HepG2 (cell line): ENCODE measurements at regions not wholly inside any gene's neighbourhood (a gene's known extent, or its start where the extent isn't known, plus 50 kb on each side); places are given as distances from the start of the nearest gene placed in this dataset.

Experiments used
- ATAC-seq: fragments of 200-7000 bp; cut with Tn5 transposase; 3 replicates; pipeline ENCODE4 v1.9.1; 2020; ENCODE audit warnings: mild to moderate bottlenecking, moderate library complexity
- BruUV-seq: library from RNA; stranded (reverse); fragments of 400-500 nt; replicated peaks from 2 replicates; lab custom pipeline; 2021; lab: Mats Ljungman, UMichigan
- CTCF ChIA-PET: fragments of 300-600 bp; formaldehyde crosslinking; extraction: SDS; loops from one replicate; lab custom pipeline; 2021; ENCODE audit warnings: low total read pairs, inconsistent platforms, low intra/inter-chr PET ratio; lab: Yijun Ruan, JAX
- POLR2A ChIA-PET: fragments of 350-600 bp; sonication (Branson Sonifier 250); formaldehyde crosslinking; loops from one replicate; lab custom pipeline; 2020; ENCODE audit warnings: antibody characterized with exemption, inconsistent platforms; lab: Yijun Ruan, JAX
- DNase-seq: peaks from one replicate; pipeline ENCODE4 v3.0.0-alpha.2; 2015; ENCODE audit warnings: low spot score
- FAIRE-seq: peaks from 3 replicates; lab custom pipeline; 2011; peaks lifted over from hg19 to GRCh38; lab: Jason Lieb, UNC
- H2AFZ ChIP-seq: one replicate; pipeline ENCODE4 v1.6.1; 2011; ENCODE audit warnings: low read length, inconsistent platforms
- H3K27ac ChIP-seq: fragments of 300-600 bp; 3 replicates; pipeline ENCODE4 v1.8.0; 2011; ENCODE audit warnings: mixed run types, mild to moderate bottlenecking, mixed read lengths, low read length, inconsistent platforms; ENCODE audit not compliant: insufficient read depth; ENCODE audit errors: extremely low read length
- H3K27me3 ChIP-seq, 2 experiments: fragments of 200-600 bp in 1 of 2; 2 replicates in 1 of 2; 3 replicates in 1 of 2; pipeline versions ENCODE4 v1.6.0 to v1.8.0; 2011; ENCODE audit warnings: low read length in 2 of 2, mild to moderate bottlenecking in 2 of 2, moderate library complexity in 2 of 2, inconsistent platforms in 1 of 2; ENCODE audit not compliant: insufficient read depth in 2 of 2, control insufficient read depth in 1 of 2
- H3K36me3 ChIP-seq, 2 experiments: fragments of 200-600 bp in 1 of 2; replicated peaks in 1 of 2; 2 replicates in 1 of 2; 3 replicates in 1 of 2; pipeline versions ENCODE4 v1.5.1 to v1.8.0; 2011; ENCODE audit warnings: low read length in 2 of 2, inconsistent platforms in 1 of 2; ENCODE audit not compliant: insufficient read depth in 2 of 2, control insufficient read depth in 1 of 2
- H3K4me1 ChIP-seq: 2 replicates; pipeline ENCODE4 v1.5.1; 2012; ENCODE audit warnings: low read length, inconsistent platforms; ENCODE audit not compliant: insufficient read depth
- H3K4me2 ChIP-seq: 2 replicates; pipeline ENCODE4 v1.6.0; 2011; ENCODE audit warnings: low read depth, low read length, inconsistent platforms
- H3K4me3 ChIP-seq, 3 experiments: fragments of 200-600 bp in 1 of 3; sonication (generic), shearing (Covaris generic) in 1 of 3; replicated peaks in 1 of 3; 2 replicates each; pipeline ENCODE4 v1.5.1; 2011 to 2016; ENCODE audit warnings: low read length in 3 of 3, inconsistent platforms in 2 of 3, low read depth in 2 of 3, mild to moderate bottlenecking in 2 of 3, control low read depth in 1 of 3, mixed read lengths in 1 of 3; ENCODE audit not compliant: insufficient read depth in 1 of 3
- H3K79me2 ChIP-seq: one replicate; pipeline ENCODE4 v1.6.1; 2011; ENCODE audit warnings: low read length, inconsistent platforms; ENCODE audit not compliant: insufficient read depth
- H3K9ac ChIP-seq: 2 replicates; pipeline ENCODE4 v1.6.0; 2011; ENCODE audit warnings: mild to moderate bottlenecking, low read depth, low read length, inconsistent platforms; ENCODE audit not compliant: insufficient read depth
- H3K9me3 ChIP-seq: 2 replicates; pipeline ENCODE4 v1.5.1; 2012; ENCODE audit warnings: mild to moderate bottlenecking, low read length
- H4K20me1 ChIP-seq: 2 replicates; pipeline ENCODE4 v1.6.0; 2011; ENCODE audit warnings: inconsistent platforms, mild to moderate bottlenecking, low read length, moderate library complexity; ENCODE audit not compliant: insufficient read depth
- ERF ChIP-seq: IDR thresholded peaks from 2 replicates; pipeline ENCODE4 v1.6.1; 2018; ENCODE audit warnings: missing biosample characterization, missing genetic modification reagents
- GPBP1L1 ChIP-seq: sonication (generic); formaldehyde crosslinking; IDR thresholded peaks from 2 replicates; pipeline ENCODE4 v1.5.0; 2020; ENCODE audit warnings: mild to moderate bottlenecking, missing genetic modification reagents
- RFX3 ChIP-seq: IDR thresholded peaks from 2 replicates; pipeline ENCODE4 v1.6.1; 2016; ENCODE audit warnings: missing biosample characterization, missing genetic modification reagents
- ZNF768 ChIP-seq: sonication (generic); formaldehyde crosslinking; IDR thresholded peaks from 2 replicates; pipeline ENCODE4 v1.4.0; 2020; ENCODE audit warnings: missing genetic modification reagents
- WGBS: methylation state at CpG from one replicate; pipeline ENCODE4 v1.1.6; 2017; ENCODE audit warnings: low lambda C conversion rate; 5-methylcytosine and 5-hydroxymethylcytosine counted together
- in situ Hi-C: cut with HindIII; loops from 2 replicates; pipeline ENCODE4 v1.10.0; 2017; ENCODE audit warnings: low pct_unique_long_range_greater_than_20kb; ENCODE audit not compliant: extremely low pct_ligation_motif_present
- intact Hi-C: fragments of 100-400 bp; cut with micrococcal nuclease; formaldehyde crosslinking; loops from one replicate; pipeline ENCODE4 v1.10.0; 2022; ENCODE audit not compliant: unreplicated experiment
- TF ChIP-seq, protein P1 (sequence below): IDR thresholded peaks from 2 replicates; pipeline ENCODE4 v1.6.1; 2016; ENCODE audit warnings: control low read depth
- TF ChIP-seq, protein P2 (sequence below): sonication (generic); formaldehyde crosslinking; conservative IDR thresholded peaks from 2 replicates; pipeline ENCODE4 v1.8.1; 2023; ENCODE audit warnings: missing genetic modification reagents
- TF ChIP-seq, protein P3 (sequence below): sonication (generic); formaldehyde crosslinking; IDR thresholded peaks from 2 replicates; pipeline ENCODE4 v1.4.0; 2020; ENCODE audit warnings: missing genetic modification reagents, mild to moderate bottlenecking, borderline replicate concordance
- TF ChIP-seq, protein P4 (sequence below): sonication (generic); formaldehyde crosslinking; IDR thresholded peaks from 2 replicates; pipeline ENCODE4 v1.4.0; 2020; ENCODE audit warnings: mild to moderate bottlenecking, missing genetic modification reagents

DNA sequence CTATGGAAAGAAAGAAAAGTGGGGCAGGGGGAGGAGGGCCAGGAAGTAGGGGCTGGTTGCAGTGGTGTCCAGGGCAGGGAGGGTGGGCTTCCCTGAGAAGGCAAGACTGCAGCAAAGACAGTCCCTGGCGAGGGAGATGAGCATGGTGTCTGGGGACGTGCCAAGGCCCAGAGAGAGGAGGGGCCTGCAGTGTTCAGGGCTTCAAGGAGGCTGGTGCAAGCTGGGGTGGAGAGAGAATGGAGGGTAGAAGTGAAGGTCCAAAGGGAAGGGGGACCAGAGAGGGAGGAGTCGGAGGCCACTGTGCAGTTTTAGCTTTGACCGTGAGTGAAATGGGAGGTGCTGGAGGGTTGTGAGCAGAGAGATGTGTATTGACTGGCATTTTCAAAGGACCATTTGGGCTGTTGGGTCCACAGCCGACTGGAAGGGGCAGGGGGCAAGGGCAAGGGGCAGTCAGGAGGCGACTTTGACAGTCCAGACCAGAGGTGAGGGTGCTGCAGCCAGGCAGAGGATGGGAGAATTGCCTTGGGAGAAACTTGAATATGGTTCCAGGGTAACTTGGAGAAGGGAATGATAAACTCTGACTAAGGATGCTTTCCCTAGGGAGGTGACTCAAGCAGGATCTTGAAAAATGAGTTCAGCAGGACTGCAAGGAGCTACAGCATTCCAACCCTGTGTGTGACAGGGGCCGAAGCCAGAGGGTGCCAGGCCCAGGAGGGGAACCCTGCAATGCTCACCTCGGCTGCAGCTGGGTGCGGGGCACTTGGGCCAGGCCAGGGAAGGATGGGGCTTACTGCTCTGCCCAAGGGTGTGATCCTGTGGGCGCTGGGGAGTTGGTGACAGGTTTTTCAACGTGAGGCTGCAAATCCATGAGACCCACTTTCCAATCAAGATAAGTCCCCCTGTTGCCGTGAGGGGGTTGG, 177.1 kb upstream of the HAAO start (continued):
- TF ChIP-seq, protein P1, sequence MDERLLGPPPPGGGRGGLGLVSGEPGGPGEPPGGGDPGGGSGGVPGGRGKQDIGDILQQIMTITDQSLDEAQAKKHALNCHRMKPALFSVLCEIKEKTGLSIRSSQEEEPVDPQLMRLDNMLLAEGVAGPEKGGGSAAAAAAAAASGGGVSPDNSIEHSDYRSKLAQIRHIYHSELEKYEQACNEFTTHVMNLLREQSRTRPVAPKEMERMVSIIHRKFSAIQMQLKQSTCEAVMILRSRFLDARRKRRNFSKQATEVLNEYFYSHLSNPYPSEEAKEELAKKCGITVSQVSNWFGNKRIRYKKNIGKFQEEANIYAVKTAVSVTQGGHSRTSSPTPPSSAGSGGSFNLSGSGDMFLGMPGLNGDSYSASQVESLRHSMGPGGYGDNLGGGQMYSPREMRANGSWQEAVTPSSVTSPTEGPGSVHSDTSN (CRISPR knock-in tag) = no peak
- TF ChIP-seq, all 625 proteins: peak for 7

DNA sequence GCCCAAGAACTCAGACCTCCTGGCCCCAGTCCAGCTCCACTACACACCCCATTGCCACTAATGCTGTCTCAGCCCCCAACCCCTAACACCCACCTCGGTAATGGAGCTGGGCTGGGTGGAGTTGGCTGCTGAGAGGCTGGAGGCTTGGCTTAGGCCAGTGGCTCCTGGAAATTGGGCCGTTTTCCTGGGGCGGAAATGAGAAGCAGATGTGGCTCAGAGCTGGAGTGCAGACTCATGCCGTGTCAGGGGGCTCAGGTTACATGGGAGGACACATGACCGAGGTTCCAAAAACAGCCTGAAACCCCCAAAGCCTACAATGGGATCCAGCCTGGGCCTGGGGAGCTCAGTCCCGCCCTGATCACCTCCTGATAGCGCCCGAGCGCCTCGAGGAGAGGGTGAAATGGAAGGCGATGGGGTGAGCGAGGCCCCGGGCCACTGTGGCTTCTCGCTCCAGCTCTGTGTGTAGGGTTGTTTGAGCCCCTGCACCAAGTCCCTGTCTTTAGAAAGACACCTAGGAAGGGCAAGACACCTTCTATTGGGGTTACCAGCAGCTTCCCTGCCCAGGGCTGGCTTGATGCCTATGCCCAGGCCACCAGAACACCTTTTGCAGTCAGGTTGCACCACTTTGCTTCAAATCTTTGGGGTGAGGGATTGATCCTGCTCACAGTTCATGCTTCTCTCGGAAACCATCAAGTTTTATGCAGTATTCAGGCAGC, 175.7 kb upstream of the HAAO start:
- no peak overlapping the region for H3K9ac ChIP-seq
- CTCF ChIA-PET = no interaction called here
- FAIRE-seq (no peak), ATAC-seq (no peak), DNase-seq (no peak)
- TF ChIP-seq RFX3 (CRISPR knock-in tag) (no peak), ZNF768 (CRISPR knock-in tag) (peak; percentile 62; the same call in 1 of the 2 replicates), ERF (CRISPR knock-in tag) (no peak), GPBP1L1 (CRISPR knock-in tag) (no peak)
- TF ChIP-seq, protein P2, sequence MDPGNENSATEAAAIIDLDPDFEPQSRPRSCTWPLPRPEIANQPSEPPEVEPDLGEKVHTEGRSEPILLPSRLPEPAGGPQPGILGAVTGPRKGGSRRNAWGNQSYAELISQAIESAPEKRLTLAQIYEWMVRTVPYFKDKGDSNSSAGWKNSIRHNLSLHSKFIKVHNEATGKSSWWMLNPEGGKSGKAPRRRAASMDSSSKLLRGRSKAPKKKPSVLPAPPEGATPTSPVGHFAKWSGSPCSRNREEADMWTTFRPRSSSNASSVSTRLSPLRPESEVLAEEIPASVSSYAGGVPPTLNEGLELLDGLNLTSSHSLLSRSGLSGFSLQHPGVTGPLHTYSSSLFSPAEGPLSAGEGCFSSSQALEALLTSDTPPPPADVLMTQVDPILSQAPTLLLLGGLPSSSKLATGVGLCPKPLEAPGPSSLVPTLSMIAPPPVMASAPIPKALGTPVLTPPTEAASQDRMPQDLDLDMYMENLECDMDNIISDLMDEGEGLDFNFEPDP = 0 out of 2 replicates have a peak, but pooled peaks have one; percentile 41
- TF ChIP-seq, protein P3, sequence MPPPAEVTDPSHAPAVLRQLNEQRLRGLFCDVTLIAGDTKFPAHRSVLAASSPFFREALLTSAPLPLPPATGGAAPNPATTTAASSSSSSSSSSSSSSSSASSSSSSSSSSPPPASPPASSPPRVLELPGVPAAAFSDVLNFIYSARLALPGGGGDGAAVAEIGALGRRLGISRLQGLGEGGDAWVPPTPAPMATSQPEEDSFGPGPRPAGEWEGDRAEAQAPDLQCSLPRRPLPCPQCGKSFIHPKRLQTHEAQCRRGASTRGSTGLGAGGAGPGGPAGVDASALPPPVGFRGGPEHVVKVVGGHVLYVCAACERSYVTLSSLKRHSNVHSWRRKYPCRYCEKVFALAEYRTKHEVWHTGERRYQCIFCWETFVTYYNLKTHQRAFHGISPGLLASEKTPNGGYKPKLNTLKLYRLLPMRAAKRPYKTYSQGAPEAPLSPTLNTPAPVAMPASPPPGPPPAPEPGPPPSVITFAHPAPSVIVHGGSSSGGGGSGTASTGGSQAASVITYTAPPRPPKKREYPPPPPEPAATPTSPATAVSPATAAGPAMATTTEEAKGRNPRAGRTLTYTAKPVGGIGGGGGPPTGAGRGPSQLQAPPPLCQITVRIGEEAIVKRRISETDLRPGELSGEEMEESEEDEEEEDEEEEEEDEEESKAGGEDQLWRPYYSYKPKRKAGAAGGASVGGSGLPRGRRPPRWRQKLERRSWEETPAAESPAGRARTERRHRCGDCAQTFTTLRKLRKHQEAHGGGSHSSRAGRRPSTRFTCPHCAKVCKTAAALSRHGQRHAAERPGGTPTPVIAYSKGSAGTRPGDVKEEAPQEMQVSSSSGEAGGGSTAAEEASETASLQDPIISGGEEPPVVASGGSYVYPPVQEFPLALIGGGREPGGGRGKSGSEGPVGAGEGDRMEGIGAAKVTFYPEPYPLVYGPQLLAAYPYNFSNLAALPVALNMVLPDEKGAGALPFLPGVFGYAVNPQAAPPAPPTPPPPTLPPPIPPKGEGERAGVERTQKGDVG (CRISPR knock-in tag) = peak; percentile 50; the same call in 1 of the 2 replicates
- TF ChIP-seq, protein P4, sequence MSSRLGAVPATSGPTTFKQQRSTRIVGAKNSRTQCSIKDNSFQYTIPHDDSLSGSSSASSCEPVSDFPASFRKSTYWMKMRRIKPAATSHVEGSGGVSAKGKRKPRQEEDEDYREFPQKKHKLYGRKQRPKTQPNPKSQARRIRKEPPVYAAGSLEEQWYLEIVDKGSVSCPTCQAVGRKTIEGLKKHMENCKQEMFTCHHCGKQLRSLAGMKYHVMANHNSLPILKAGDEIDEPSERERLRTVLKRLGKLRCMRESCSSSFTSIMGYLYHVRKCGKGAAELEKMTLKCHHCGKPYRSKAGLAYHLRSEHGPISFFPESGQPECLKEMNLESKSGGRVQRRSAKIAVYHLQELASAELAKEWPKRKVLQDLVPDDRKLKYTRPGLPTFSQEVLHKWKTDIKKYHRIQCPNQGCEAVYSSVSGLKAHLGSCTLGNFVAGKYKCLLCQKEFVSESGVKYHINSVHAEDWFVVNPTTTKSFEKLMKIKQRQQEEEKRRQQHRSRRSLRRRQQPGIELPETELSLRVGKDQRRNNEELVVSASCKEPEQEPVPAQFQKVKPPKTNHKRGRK = no peak
- H3K4me2 ChIP-seq = no peak overlapping the region
- H2AFZ ChIP-seq = no peak overlapping the region
- H3K9me3 ChIP-seq = no peaks in the 10 kb centered on the region
- in situ Hi-C loops = no loop called here
- no TSS peak for BruUV-seq
- H3K27me3 ChIP-seq = no peaks in the 10 kb centered on the region
- H3K4me3 ChIP-seq = no peak overlapping the region
- peaks cover 79% of the 10 kb centered on the region for H3K4me1 ChIP-seq
- no peaks in the 10 kb centered on the region for H4K20me1 ChIP-seq
- no peaks in the 10 kb centered on the region for H3K36me3 ChIP-seq
- intact Hi-C loops = no loop called here
- H3K27ac ChIP-seq = no peak overlapping the region
- POLR2A ChIA-PET = interaction anchor here (1.0 to 1.1 kb wide), 2 partner anchors 10 kb away, joined by 3 to 4 read pairs; no protein-coding TSS in a partner anchor
- WGBS = 90% methylated on average over 15 of the region's 15 CpGs
- H3K79me2 ChIP-seq = no peaks in the 10 kb centered on the region
